Stimulated activated CD4-positive, alpha-beta T cell treated with anti-CD3 and anti-CD28 coated beads, TNF-alpha, amount 100 ng/mL, for 4 hours (primary cell): ENCODE measurements at regions not wholly inside any gene's neighbourhood (a gene's known extent, or its start where the extent isn't known, plus 50 kb on each side); places are given as distances from the start of the nearest gene placed in this dataset.

Experiments used
- DNase-seq, 3 experiments: peaks; one replicate each; pipeline ENCODE4 v3.0.0-alpha.2; 2020; ENCODE audit warnings: low read depth in 3 of 3

- DNase-seq = no peak
Observed at GRCh38 chr2:176813156-176813555, 399.4 kb upstream of the HNRNPA3 start.

DNA sequence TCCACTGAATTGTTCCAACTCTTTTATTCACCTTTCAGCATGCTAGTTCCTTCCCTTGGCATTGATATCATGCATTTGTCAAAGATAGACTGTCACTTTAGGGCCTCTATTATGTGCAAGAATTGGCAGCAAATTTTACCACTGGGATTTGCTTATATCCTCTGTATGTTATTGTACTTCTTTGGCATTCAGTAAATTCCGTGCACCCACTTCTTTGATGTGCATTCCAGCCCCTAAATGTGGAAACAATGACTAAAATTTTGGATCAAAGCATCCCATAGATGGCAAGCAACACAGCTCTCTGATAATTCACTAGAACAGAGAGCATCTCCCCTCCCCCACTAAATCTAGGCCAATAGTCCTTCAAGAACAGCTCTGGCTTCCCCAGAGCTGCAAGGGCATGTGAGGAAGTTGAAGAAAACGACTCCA, 399.0 kb upstream of the HNRNPA3 start:
- no peak for DNase-seq

- no peak for DNase-seq
Observed at GRCh38 chr2:176814274-176814673, 398.3 kb upstream of the HNRNPA3 start.

- DNase-seq = no peak
Observed at GRCh38 chr2:176814740-176815367, 397.7 kb upstream of the HNRNPA3 start.

GRCh38 chr2:176817061-176817565, 395.5 kb upstream of the HNRNPA3 start:
- no peak for DNase-seq

DNA sequence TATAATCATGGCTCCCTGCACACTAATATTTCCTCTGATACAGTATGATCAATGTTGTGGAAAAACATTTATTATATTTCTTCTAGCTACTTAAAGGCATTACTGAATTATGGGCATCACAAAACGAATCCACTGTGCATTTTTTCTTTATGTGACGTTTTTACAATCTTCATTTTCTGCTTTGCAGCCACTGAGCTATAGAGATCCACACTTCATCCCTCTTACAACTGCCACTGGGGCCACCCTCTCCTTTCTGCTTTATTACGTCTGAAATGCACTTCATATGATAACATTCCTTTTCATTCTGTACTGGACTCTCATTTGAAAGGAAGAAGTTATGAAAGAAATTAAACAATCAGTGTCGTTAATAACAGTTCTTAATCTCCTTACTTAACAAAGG, 394.5 kb upstream of the HNRNPA3 start:
- no peak for DNase-seq

DNA sequence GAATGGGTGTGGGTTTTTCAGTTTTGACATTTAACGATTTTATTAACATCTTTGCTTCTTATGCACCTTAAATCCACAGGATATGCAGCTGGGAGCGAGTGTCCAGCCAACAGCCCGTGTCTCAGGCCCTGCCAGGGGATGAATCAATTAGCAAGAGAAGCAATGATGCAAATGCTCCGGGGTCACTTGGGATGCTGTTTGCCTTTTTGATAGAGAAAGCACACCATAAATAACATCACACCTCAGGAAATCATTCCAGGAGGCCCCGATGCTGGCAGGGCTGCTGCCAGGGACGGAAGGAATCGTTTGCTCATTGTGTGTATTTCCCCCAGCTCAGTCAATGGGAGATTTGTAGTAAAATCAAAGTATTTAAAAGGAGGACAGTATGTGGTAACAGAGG, 394.0 kb upstream of the HNRNPA3 start:
- no peak for DNase-seq

GRCh38 chr2:176819306-176819705, 393.3 kb upstream of the HNRNPA3 start:
- no peak for DNase-seq

- no peak for DNase-seq
Observed at GRCh38 chr2:176820371-176820932, 392.1 kb upstream of the HNRNPA3 start.

DNA sequence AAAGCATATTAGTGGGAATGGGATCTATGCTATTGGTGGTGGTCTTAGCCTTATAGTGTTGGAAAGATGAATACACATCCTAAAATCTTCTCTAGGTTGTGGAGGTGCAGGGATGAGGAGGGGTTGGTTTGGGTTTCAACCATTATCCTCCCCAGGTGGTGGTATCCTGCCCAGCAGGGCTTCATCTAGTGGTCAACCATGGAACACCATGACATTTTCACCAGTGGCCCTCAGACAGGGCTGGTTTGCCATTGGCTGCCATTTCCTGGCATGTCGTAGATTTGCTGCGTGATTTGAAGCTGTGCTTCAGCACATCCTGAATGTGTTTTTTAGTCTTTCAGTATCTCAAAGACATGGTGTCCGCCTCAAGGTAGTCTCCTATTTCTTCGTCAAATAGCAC, 391.2 kb upstream of the HNRNPA3 start:
- no peak for DNase-seq

DNA sequence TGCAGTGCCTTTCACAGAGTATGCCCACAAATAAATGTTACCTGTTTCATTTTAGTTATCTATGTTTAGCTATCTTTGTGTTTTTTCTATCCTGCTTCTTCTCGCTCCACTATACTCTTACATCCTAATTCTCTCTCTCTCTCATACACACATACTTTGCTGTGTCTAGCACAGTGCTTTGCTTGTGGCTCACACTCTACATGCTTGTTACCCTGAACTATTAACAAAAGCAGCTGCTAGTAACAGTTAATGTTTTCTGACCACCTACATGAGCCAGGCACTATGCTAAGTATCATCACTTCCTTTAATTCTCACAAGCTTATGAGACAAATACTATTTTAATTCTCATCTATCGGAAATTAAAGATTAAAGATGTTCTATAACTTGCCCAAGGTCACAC, 390.5 kb upstream of the HNRNPA3 start:
- DNase-seq = no peak

- no peak for DNase-seq
Observed at GRCh38 chr2:176826356-176826755, 386.2 kb upstream of the HNRNPA3 start.

DNA sequence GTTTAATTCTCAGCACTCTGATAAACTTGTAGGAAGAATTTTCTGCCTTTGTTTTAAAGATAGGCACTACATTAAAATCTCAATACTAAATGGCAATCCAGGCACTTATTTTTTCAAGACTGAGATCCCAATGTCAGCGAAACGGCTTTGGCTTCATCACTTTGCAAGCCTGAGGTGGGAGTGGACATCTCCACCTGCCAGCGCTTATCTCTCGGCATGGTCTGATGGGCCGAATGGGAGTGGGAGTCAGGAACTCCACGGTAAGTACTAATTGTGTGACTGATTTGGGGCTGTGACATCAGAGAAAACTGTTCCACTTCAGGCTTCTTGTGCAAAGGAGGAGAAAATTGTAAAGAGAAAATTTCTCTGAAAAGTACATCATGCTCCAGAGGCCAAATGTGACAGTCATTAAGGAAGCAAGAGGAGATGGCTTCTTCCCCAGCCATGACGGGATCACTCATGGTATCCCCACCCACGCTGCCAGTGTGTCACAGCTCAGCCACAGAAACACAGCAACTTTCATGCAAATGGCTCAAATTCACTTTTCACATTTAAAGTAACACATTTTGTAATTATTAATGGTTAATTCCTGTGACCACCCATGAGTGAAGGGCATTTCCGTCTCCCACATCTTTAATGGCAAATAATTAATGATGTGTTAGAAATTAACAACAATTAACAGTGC, 385.5 kb upstream of the HNRNPA3 start:
- no peak for DNase-seq

DNA sequence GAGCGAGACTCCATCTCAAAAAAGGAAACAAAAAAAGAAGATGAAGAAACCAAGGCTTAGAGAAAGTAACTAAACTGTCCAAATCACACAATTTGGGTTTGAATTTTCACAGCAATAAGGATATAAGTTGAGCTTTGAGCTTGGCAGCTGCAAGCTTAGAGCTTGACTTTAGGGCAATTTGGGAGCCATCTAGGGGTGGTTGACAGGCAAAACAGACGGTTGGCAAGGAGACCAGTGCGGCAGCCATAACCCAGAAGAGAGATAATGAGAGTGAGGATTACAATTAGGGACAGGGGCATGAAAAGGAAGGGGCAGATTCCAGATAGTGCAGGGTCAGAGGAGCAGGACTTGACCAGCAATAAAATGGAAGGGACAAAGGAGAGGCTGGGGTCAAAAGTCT, 382.2 kb upstream of the HNRNPA3 start:
- DNase-seq = no peak

DNA sequence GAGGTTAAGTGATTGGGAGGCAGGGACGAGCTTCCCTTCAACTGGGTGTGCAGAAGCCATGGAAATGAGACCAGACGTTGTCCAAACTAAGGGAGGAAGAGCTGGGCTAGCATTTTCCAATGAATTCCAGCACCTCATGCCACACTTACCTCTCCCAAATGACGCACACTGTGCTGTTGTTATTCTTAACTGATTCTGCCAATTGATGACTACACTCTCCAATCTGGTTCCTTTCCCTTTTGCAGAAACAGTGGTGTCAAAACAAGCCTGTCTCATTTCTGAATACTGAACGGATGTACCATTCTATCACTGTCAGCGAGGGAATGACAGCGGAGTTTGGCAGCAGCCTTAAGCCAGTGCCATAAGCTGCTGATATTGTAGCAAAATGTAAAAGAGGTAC, 380.5 kb upstream of the HNRNPA3 start:
- DNase-seq = no peak

GRCh38 chr2:176833671-176834070, 378.9 kb upstream of the HNRNPA3 start:
- DNase-seq = no peak

- no peak for DNase-seq
Observed at GRCh38 chr2:176834226-176834625, 378.4 kb upstream of the HNRNPA3 start.

- no peak for DNase-seq
Observed at GRCh38 chr2:176843208-176843607, 369.4 kb upstream of the HNRNPA3 start.

GRCh38 chr2:176844461-176844860, 368.1 kb upstream of the HNRNPA3 start:
- no peak for DNase-seq

DNA sequence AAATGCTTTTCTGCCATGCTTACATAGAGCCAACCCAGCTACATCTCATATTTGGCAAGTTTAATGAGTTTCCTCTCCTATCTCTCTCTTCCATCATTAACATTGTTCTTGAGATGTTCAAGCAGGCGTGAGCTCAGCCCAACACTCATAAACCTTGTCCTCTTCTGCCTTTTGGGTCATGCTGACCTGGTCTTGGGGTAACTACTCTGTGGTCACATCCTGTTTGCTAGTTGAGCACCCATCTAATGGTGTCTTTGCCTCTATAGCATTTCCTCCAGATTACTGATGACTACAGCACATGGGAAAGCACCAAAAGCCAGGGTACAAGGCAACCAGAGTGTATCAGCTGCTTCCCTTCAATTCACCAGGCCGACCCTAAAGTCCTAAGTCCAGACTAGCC, 366.9 kb upstream of the HNRNPA3 start:
- DNase-seq = no peak

- DNase-seq = no peak
Observed at GRCh38 chr2:176847575-176847974, 365.0 kb upstream of the HNRNPA3 start.

- DNase-seq = no peak
Observed at GRCh38 chr2:176848844-176849243, 363.8 kb upstream of the HNRNPA3 start.

DNA sequence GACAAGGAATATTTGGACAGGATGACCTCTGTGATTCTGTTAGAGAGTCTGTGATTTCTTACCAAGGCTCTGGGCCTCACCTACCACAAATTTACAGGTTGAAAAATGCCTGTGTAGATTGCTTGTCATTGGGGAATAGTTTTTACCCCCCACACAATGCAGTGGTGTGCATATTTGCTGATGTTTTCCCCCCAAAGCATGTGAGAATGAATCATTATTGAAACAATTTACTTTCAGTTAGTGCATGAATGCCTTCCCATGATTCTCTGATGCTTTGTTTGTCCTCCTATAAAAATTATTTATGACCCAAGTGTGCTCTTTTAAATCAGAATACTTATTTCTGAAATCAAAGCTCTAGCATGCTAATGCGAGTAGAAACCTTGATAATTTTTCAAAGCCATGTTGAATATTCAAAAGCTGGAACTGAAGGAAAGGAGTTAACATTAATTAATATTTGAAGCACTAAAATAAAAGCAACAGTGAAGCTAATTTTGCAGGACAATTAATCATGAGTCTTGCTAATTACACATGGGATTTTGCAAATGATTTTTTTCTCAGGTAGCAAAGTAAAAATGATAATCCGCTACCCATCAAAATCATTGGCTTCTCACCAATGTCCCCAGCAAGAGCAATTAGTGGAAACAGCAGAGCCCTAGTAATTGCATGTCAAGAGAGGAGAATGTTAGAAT, 361.2 kb upstream of the HNRNPA3 start:
- no peak for DNase-seq
